K562 (cell line): ENCODE measurements at regions not wholly inside any gene's neighbourhood (a gene's known extent, or its start where the extent isn't known, plus 50 kb on each side); places are given as distances from the start of the nearest gene placed in this dataset.
A peak's percentile ranks its signal among the peaks of the same experiment; 100 is the strongest.
"Not testable (repeated sequence)": the region's sequence is repeated elsewhere in the genome, so short reads cannot be mapped to it uniquely, and the experiment has no call there.

ENCODE experiments used
- ATAC-seq: fragments of 200-7000 bp; cut with Tn5 transposase; 3 replicates; pipeline ENCODE4 v1.9.1; 2020; ENCODE audit warnings: moderate library complexity
- BruUV-seq: library from RNA; stranded (reverse); fragments of 400-500 nt; replicated peaks from 2 replicates; lab custom pipeline; 2021; lab: Mats Ljungman, UMichigan
- CTCF ChIA-PET: fragments of 300-600 bp; formaldehyde crosslinking; extraction: SDS; loops from one replicate; lab custom pipeline; 2021; ENCODE audit warnings: low intra/inter-chr PET ratio; lab: Yijun Ruan, JAX
- POLR2A ChIA-PET: fragments of 300-600, 350-650 bp; sonication (Branson Sonifier 250); formaldehyde crosslinking; extraction: SDS; loops from one replicate; lab custom pipeline; 2021; ENCODE audit warnings: antibody characterized with exemption, inconsistent platforms; lab: Yijun Ruan, JAX
- DNase-seq, 4 experiments: peaks; one replicate each; pipeline versions ENCODE4 v3.0.0 to v3.0.0-alpha.2; 2011 to 2018; ENCODE audit warnings: low spot score in 3 of 4, mixed read lengths in 3 of 4; ENCODE audit errors: extremely low read depth in 1 of 4
- FAIRE-seq: peaks from 2 replicates; lab custom pipeline; 2011; peaks lifted over from hg19 to GRCh38; lab: Jason Lieb, UNC
- H2AFZ ChIP-seq: 2 replicates; pipeline ENCODE4 v1.6.0; 2011; ENCODE audit warnings: low read depth, low read length, control low read depth, inconsistent platforms
- H3K27ac ChIP-seq: fragments of 200-600 bp; 3 replicates; pipeline ENCODE4 v1.8.0; 2011; ENCODE audit warnings: low read depth, mild to moderate bottlenecking, control low read depth, inconsistent platforms, low read length, moderate library complexity, mixed read lengths; ENCODE audit errors: extremely low read depth
- H3K27me3 ChIP-seq, 2 experiments: fragments of 300-600 bp in 1 of 2; 2 replicates in 1 of 2; 3 replicates in 1 of 2; pipeline versions ENCODE4 v1.6.0 to v1.8.0; 2011; ENCODE audit warnings: inconsistent platforms in 2 of 2, low read length in 2 of 2, mild to moderate bottlenecking in 1 of 2, mixed read lengths in 1 of 2, moderate library complexity in 1 of 2; ENCODE audit not compliant: control insufficient read depth in 2 of 2, insufficient read depth in 2 of 2
- H3K36me3 ChIP-seq: fragments of 300-600 bp; 3 replicates; pipeline ENCODE4 v1.8.0; 2011; ENCODE audit warnings: mild to moderate bottlenecking, low read length, inconsistent platforms; ENCODE audit not compliant: control insufficient read depth, insufficient read depth
- H3K4me1 ChIP-seq, 2 experiments: fragments of 200-600 bp in 1 of 2; replicated peaks in 1 of 2; 2 replicates in 1 of 2; 3 replicates in 1 of 2; pipeline versions ENCODE4 v1.5.1 to v1.8.0; 2011; ENCODE audit warnings: inconsistent platforms in 2 of 2, low read length in 2 of 2, mild to moderate bottlenecking in 1 of 2, mixed read lengths in 1 of 2, moderate library complexity in 1 of 2; ENCODE audit not compliant: control insufficient read depth in 2 of 2, insufficient read depth in 2 of 2
- H3K4me2 ChIP-seq: 2 replicates; pipeline ENCODE4 v1.6.1; 2011; ENCODE audit warnings: low read length, control low read depth, inconsistent platforms, mixed read lengths; ENCODE audit not compliant: insufficient read depth
- H3K4me3 ChIP-seq: fragments of 200-600 bp; sonication (generic), shearing (Covaris generic); 2 replicates; pipeline ENCODE4 v1.5.1; 2016; ENCODE audit warnings: control low read depth, inconsistent platforms
- H3K79me2 ChIP-seq: fragments of 200-600 bp; 3 replicates; pipeline ENCODE4 v1.8.0; 2011; ENCODE audit warnings: low read length, inconsistent platforms; ENCODE audit not compliant: control insufficient read depth, insufficient read depth
- H3K9ac ChIP-seq, 2 experiments: 2 replicates each; pipeline versions ENCODE4 v1.6.0 to v1.6.1; 2011; ENCODE audit warnings: low read depth in 2 of 2, low read length in 2 of 2, control low read depth in 1 of 2, inconsistent platforms in 1 of 2, mild to moderate bottlenecking in 1 of 2, mixed read lengths in 1 of 2; ENCODE audit not compliant: insufficient read depth in 1 of 2
- H3K9me1 ChIP-seq: one replicate; pipeline ENCODE4 v1.6.0; 2011; ENCODE audit warnings: inconsistent platforms, mild to moderate bottlenecking, low read length, moderate library complexity; ENCODE audit not compliant: control insufficient read depth, insufficient read depth
- H3K9me3 ChIP-seq: replicated peaks from 2 replicates; pipeline ENCODE4 v1.5.1; 2011; ENCODE audit warnings: low read depth, low read length, inconsistent platforms; ENCODE audit not compliant: control insufficient read depth, insufficient read depth
- H4K20me1 ChIP-seq: replicated peaks from 2 replicates; pipeline ENCODE4 v1.6.1; 2011; ENCODE audit warnings: low read length, inconsistent platforms, mixed read lengths; ENCODE audit not compliant: control insufficient read depth, insufficient read depth
- OTX1 ChIP-seq: fragments of 450-650 bp; formaldehyde crosslinking; IDR thresholded peaks from 2 replicates; pipeline ENCODE4 v1.4.0; 2022; ENCODE audit warnings: mild to moderate bottlenecking
- ZNF24 ChIP-seq: fragments of 450-650 bp; IDR thresholded peaks from 2 replicates; pipeline ENCODE4 v1.6.1; 2016
- WGBS: fragments of 100-300 bp; shearing (Covaris generic); methylation state at CpG from one replicate; pipeline ENCODE4 v1.1.6; 2016; ENCODE audit warnings: low coverage, mixed read lengths; ENCODE audit not compliant: insufficient coverage; ENCODE audit errors: missing lambda C conversion rate; 5-methylcytosine and 5-hydroxymethylcytosine counted together
- in situ Hi-C: fragments of 300-500 bp; cut with MboI; formaldehyde crosslinking; loops from 4 replicates; pipeline ENCODE4 v1.15.0; 2018; ENCODE audit warnings: inconsistent platforms, mixed read lengths
- intact Hi-C: fragments of 100-400 bp; cut with micrococcal nuclease; formaldehyde crosslinking; loops from 2 replicates; pipeline ENCODE4 v1.14.2; 2022
- TF ChIP-seq, protein P1 (sequence below): fragments of 250-450 bp; sonication (Bioruptor Pico); IDR thresholded peaks from 2 replicates; pipeline ENCODE4 v1.5.0; 2021; ENCODE audit warnings: mild to moderate bottlenecking, borderline replicate concordance
- TF ChIP-seq, protein P2 (sequence below): sonication (generic); formaldehyde crosslinking; IDR thresholded peaks from 2 replicates; pipeline ENCODE4 v1.8.1; 2023; ENCODE audit warnings: mild to moderate bottlenecking, missing genetic modification reagents

DNA sequence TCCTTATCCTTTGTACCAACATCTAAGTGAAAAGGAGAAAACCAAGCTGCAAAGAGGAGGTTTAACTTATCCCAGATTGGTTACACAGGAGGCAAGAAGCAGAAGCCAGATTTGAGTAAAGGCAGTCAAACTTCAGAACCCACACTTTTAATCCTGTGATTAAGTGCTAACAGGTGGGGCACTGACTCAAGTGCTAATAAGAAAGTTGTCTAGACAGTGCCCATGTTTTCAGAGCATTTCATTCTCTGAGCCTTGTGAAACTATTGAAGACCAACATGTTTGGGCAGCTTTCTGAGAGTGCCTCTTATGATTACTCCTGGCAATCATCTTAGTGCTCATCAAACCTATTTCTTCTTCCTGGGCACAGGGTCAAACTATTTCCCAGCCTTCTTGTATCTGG, 380.8 kb downstream of the KCNRG start (continued):
- TF ChIP-seq, protein P1, sequence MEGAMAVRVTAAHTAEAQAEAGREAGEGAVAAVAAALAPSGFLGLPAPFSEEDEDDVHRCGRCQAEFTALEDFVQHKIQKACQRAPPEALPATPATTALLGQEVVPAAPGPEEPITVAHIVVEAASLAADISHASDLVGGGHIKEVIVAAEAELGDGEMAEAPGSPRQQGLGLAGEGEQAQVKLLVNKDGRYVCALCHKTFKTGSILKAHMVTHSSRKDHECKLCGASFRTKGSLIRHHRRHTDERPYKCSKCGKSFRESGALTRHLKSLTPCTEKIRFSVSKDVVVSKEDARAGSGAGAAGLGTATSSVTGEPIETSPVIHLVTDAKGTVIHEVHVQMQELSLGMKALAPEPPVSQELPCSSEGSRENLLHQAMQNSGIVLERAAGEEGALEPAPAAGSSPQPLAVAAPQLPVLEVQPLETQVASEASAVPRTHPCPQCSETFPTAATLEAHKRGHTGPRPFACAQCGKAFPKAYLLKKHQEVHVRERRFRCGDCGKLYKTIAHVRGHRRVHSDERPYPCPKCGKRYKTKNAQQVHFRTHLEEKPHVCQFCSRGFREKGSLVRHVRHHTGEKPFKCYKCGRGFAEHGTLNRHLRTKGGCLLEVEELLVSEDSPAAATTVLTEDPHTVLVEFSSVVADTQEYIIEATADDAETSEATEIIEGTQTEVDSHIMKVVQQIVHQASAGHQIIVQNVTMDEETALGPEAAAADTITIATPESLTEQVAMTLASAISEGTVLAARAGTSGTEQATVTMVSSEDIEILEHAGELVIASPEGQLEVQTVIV (CRISPR knock-in tag): no peak
- TF ChIP-seq ZNF24: no peak
- no peak for TF ChIP-seq OTX1
- TF ChIP-seq, all 486 proteins: peak for 0

DNA sequence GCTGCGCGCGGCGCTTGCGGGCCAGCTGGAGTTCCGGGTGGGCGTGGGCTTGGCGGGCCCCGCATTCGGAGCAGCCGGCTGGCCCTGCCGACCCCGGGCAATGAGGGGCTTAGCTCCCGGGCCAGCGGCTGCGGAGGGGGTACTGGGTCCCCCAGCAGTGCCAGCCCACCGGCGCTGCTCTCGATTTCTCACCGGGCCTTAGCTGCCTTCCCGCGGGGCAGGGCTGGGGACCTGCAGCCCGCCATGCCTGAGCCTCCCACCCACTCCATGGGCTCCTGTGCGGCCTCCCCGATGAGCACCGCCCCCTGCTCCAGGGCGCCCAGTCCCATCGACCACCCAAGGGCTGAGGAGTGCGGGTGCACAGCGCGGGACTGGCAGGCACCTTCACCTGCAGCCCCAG, 381.4 kb downstream of the KCNRG start:
- H3K4me1 ChIP-seq, BruUV-seq, DNase-seq, ATAC-seq, H3K4me2 ChIP-seq, H3K9ac ChIP-seq, H3K27ac ChIP-seq, H3K36me3 ChIP-seq, FAIRE-seq, H4K20me1 ChIP-seq, H3K4me3 ChIP-seq, H3K9me3 ChIP-seq, POLR2A ChIA-PET, intact Hi-C loops, H3K79me2 ChIP-seq, H3K9me1 ChIP-seq, in situ Hi-C loops, CTCF ChIA-PET, H3K27me3 ChIP-seq, H2AFZ ChIP-seq: not testable (repeated sequence)
- 100% methylated on average over 5 of the region's 31 CpGs for WGBS
- TF ChIP-seq, protein P2, sequence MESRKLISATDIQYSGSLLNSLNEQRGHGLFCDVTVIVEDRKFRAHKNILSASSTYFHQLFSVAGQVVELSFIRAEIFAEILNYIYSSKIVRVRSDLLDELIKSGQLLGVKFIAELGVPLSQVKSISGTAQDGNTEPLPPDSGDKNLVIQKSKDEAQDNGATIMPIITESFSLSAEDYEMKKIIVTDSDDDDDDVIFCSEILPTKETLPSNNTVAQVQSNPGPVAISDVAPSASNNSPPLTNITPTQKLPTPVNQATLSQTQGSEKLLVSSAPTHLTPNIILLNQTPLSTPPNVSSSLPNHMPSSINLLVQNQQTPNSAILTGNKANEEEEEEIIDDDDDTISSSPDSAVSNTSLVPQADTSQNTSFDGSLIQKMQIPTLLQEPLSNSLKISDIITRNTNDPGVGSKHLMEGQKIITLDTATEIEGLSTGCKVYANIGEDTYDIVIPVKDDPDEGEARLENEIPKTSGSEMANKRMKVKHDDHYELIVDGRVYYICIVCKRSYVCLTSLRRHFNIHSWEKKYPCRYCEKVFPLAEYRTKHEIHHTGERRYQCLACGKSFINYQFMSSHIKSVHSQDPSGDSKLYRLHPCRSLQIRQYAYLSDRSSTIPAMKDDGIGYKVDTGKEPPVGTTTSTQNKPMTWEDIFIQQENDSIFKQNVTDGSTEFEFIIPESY: 0 out of 2 replicates have a peak, but pooled peaks have one; percentile 13
